Uterus (tissue), 2 donors: ENCODE measurements at regions not wholly inside any gene's neighbourhood (a gene's known extent, or its start where the extent isn't known, plus 50 kb on each side); places are given as distances from the start of the nearest gene placed in this dataset.

Experiments used
- POLR2A ChIP-seq, 2 donors: fragments of 450-650 bp; IDR thresholded peaks; one replicate each; pipeline ENCODE4 v1.6.1; 2016; ENCODE audit warnings: antibody characterized with exemption in 2 of 2, mild to moderate bottlenecking in 1 of 2, moderate library complexity in 1 of 2
- TF ChIP-seq, protein P1 (sequence below), 4 experiments: fragments of 200-600 bp in 2 of 4; fragments of 450-650 bp in 2 of 4; sonication (generic) in 2 of 4; IDR thresholded peaks; one replicate each; pipeline ENCODE4 v1.5.1; 2016 to 2019; ENCODE audit warnings: antibody characterized with exemption in 4 of 4, mild to moderate bottlenecking in 2 of 4, moderate library complexity in 1 of 4

DNA sequence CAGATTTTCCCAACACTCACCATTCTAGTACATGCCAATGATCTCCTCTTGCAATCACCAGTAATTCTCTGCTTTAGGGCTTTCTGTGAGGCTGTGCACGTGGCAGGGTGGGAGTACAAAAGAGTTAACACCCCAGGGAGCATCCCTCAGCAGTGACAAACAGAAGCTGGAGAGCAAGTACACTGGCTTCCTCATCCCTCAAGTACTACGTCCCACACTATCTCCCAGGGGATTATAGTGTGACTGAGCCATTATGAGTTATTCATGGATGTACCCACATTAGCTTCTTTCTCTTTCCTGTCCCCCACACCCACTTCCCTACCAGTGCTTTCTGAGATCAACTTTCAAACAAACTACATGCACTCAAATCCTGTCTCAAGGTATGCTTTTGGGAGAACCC lies 1216.5 kb upstream of the AUTS2 start:
- TF ChIP-seq, protein P1, sequence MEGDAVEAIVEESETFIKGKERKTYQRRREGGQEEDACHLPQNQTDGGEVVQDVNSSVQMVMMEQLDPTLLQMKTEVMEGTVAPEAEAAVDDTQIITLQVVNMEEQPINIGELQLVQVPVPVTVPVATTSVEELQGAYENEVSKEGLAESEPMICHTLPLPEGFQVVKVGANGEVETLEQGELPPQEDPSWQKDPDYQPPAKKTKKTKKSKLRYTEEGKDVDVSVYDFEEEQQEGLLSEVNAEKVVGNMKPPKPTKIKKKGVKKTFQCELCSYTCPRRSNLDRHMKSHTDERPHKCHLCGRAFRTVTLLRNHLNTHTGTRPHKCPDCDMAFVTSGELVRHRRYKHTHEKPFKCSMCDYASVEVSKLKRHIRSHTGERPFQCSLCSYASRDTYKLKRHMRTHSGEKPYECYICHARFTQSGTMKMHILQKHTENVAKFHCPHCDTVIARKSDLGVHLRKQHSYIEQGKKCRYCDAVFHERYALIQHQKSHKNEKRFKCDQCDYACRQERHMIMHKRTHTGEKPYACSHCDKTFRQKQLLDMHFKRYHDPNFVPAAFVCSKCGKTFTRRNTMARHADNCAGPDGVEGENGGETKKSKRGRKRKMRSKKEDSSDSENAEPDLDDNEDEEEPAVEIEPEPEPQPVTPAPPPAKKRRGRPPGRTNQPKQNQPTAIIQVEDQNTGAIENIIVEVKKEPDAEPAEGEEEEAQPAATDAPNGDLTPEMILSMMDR (IDR thresholded peaks at IDR 0.05): no peak
- TF ChIP-seq POLR2A (IDR thresholded peaks at IDR 0.05): no peak
